ENCODE measurements at regions not wholly inside any gene's neighbourhood (a gene's known extent, or its start where the extent isn't known, plus 50 kb on each side); places are given as distances from the start of the nearest gene placed in this dataset.

GRCh38 chr2:223386189-223386588 lies 216.0 kb downstream of the SCG2 start:
- TF ChIP-seq CTCF (IDR thresholded peaks at IDR 0.05) = no peak
- TF ChIP-seq POLR2A (IDR thresholded peaks at IDR 0.05) = no peak
